ENCODE measurements at regions not wholly inside any gene's neighbourhood (a gene's known extent, or its start where the extent isn't known, plus 50 kb on each side); places are given as distances from the start of the nearest gene placed in this dataset.

GRCh38 chr3:171548917-171549316, 88.7 kb upstream of the TNIK start:
- DNase-seq (ENCODE audit: low read depth, low spot score): peak; percentile 35
- H3K27ac Mint-ChIP-seq (ENCODE audit: unreplicated experiment): peak overlapping the region; percentile 95
- peak overlapping the region; percentile 70 for H3K4me3 Mint-ChIP-seq
- TF ChIP-seq CTCF (conservative IDR thresholded peaks at IDR 0.05): no peak
- peaks cover 3% of the 10 kb centered on the region for H3K36me3 Mint-ChIP-seq (ENCODE audit: low read depth)
- peaks cover 23% of the 10 kb centered on the region for H3K4me1 Mint-ChIP-seq
- no peaks in the 10 kb centered on the region for H3K27me3 Mint-ChIP-seq (ENCODE audit: low read depth)
- peaks cover 5% of the 10 kb centered on the region for H3K9me3 Mint-ChIP-seq

- no peak for DNase-seq (ENCODE audit: low read depth, low spot score)
- Mint-ChIP-seq H3K4me1 (peaks cover 13% of the 10 kb centered on the region), H3K4me3 (no peak overlapping the region), H3K27ac (ENCODE audit: unreplicated experiment) (no peak overlapping the region), H3K36me3 (ENCODE audit: low read depth) (peaks cover 3% of the 10 kb centered on the region), H3K27me3 (ENCODE audit: low read depth) (no peaks in the 10 kb centered on the region), H3K9me3 (peaks cover 5% of the 10 kb centered on the region)
- no peak for TF ChIP-seq CTCF (conservative IDR thresholded peaks at IDR 0.05)
Observed at GRCh38 chr3:171543759-171544300, 83.6 kb upstream of the TNIK start.

- Mint-ChIP-seq H3K4me3 (no peak overlapping the region), H3K4me1 (peaks cover 10% of the 10 kb centered on the region), H3K27me3 (ENCODE audit: low read depth) (no peaks in the 10 kb centered on the region), H3K27ac (ENCODE audit: unreplicated experiment) (no peak overlapping the region), H3K36me3 (ENCODE audit: low read depth) (no peaks in the 10 kb centered on the region), H3K9me3 (peaks cover 2% of the 10 kb centered on the region)
- TF ChIP-seq CTCF (conservative IDR thresholded peaks at IDR 0.05): no peak
- no peak for DNase-seq (ENCODE audit: low read depth, low spot score)
Observed at GRCh38 chr3:171542976-171543375, 82.8 kb upstream of the TNIK start.

- H3K4me1 Mint-ChIP-seq: peaks cover 10% of the 10 kb centered on the region
Observed at GRCh38 chr3:171541647-171542046, 81.4 kb upstream of the TNIK start.

GRCh38 chr3:171541181-171541580, 81.0 kb upstream of the TNIK start:
- peaks cover 6% of the 10 kb centered on the region for H3K9me3 Mint-ChIP-seq
- H3K4me1 Mint-ChIP-seq: peaks cover 10% of the 10 kb centered on the region
- no peaks in the 10 kb centered on the region for H3K36me3 Mint-ChIP-seq (ENCODE audit: low read depth)
- no peak overlapping the region for H3K4me3 Mint-ChIP-seq
- DNase-seq (ENCODE audit: low read depth, low spot score): no peak
- no peak overlapping the region for H3K27ac Mint-ChIP-seq (ENCODE audit: unreplicated experiment)
- H3K27me3 Mint-ChIP-seq (ENCODE audit: low read depth): no peaks in the 10 kb centered on the region
- TF ChIP-seq CTCF (conservative IDR thresholded peaks at IDR 0.05): no peak

More at GRCh38 chr3:171541647-171542046, 81.4 kb upstream of the TNIK start:
- TF ChIP-seq CTCF (conservative IDR thresholded peaks at IDR 0.05): no peak
- Mint-ChIP-seq H3K4me3 (no peak overlapping the region), H3K27ac (ENCODE audit: unreplicated experiment) (no peak overlapping the region), H3K36me3 (ENCODE audit: low read depth) (no peaks in the 10 kb centered on the region), H3K9me3 (peaks cover 6% of the 10 kb centered on the region), H3K27me3 (ENCODE audit: low read depth) (no peaks in the 10 kb centered on the region)
- no peak for DNase-seq (ENCODE audit: low read depth, low spot score)
